HepG2 (cell line): ENCODE measurements at regions not wholly inside any gene's neighbourhood (a gene's known extent, or its start where the extent isn't known, plus 50 kb on each side); places are given as distances from the start of the nearest gene placed in this dataset.
A peak's percentile ranks its signal among the peaks of the same experiment; 100 is the strongest.

Source experiments
- ATAC-seq: fragments of 200-7000 bp; cut with Tn5 transposase; 3 replicates; pipeline ENCODE4 v1.9.1; 2020; ENCODE audit warnings: mild to moderate bottlenecking, moderate library complexity
- BruUV-seq: library from RNA; stranded (reverse); fragments of 400-500 nt; replicated peaks from 2 replicates; lab custom pipeline; 2021; lab: Mats Ljungman, UMichigan
- CTCF ChIA-PET: fragments of 300-600 bp; formaldehyde crosslinking; extraction: SDS; loops from one replicate; lab custom pipeline; 2021; ENCODE audit warnings: low total read pairs, inconsistent platforms, low intra/inter-chr PET ratio; lab: Yijun Ruan, JAX
- POLR2A ChIA-PET: fragments of 350-600 bp; sonication (Branson Sonifier 250); formaldehyde crosslinking; loops from one replicate; lab custom pipeline; 2020; ENCODE audit warnings: antibody characterized with exemption, inconsistent platforms; lab: Yijun Ruan, JAX
- DNase-seq: peaks from one replicate; pipeline ENCODE4 v3.0.0-alpha.2; 2015; ENCODE audit warnings: low spot score
- FAIRE-seq: peaks from 3 replicates; lab custom pipeline; 2011; peaks lifted over from hg19 to GRCh38; lab: Jason Lieb, UNC
- H2AFZ ChIP-seq: one replicate; pipeline ENCODE4 v1.6.1; 2011; ENCODE audit warnings: low read length, inconsistent platforms
- H3K27ac ChIP-seq: fragments of 300-600 bp; 3 replicates; pipeline ENCODE4 v1.8.0; 2011; ENCODE audit warnings: mixed run types, mild to moderate bottlenecking, mixed read lengths, low read length, inconsistent platforms; ENCODE audit not compliant: insufficient read depth; ENCODE audit errors: extremely low read length
- H3K27me3 ChIP-seq, 2 experiments: fragments of 200-600 bp in 1 of 2; 2 replicates in 1 of 2; 3 replicates in 1 of 2; pipeline versions ENCODE4 v1.6.0 to v1.8.0; 2011; ENCODE audit warnings: low read length in 2 of 2, mild to moderate bottlenecking in 2 of 2, moderate library complexity in 2 of 2, inconsistent platforms in 1 of 2; ENCODE audit not compliant: insufficient read depth in 2 of 2, control insufficient read depth in 1 of 2
- H3K36me3 ChIP-seq, 2 experiments: fragments of 200-600 bp in 1 of 2; replicated peaks in 1 of 2; 2 replicates in 1 of 2; 3 replicates in 1 of 2; pipeline versions ENCODE4 v1.5.1 to v1.8.0; 2011; ENCODE audit warnings: low read length in 2 of 2, inconsistent platforms in 1 of 2; ENCODE audit not compliant: insufficient read depth in 2 of 2, control insufficient read depth in 1 of 2
- H3K4me1 ChIP-seq: 2 replicates; pipeline ENCODE4 v1.5.1; 2012; ENCODE audit warnings: low read length, inconsistent platforms; ENCODE audit not compliant: insufficient read depth
- H3K4me2 ChIP-seq: 2 replicates; pipeline ENCODE4 v1.6.0; 2011; ENCODE audit warnings: low read depth, low read length, inconsistent platforms
- H3K4me3 ChIP-seq, 3 experiments: fragments of 200-600 bp in 1 of 3; sonication (generic), shearing (Covaris generic) in 1 of 3; replicated peaks in 1 of 3; 2 replicates each; pipeline ENCODE4 v1.5.1; 2011 to 2016; ENCODE audit warnings: low read length in 3 of 3, inconsistent platforms in 2 of 3, low read depth in 2 of 3, mild to moderate bottlenecking in 2 of 3, control low read depth in 1 of 3, mixed read lengths in 1 of 3; ENCODE audit not compliant: insufficient read depth in 1 of 3
- H3K79me2 ChIP-seq: one replicate; pipeline ENCODE4 v1.6.1; 2011; ENCODE audit warnings: low read length, inconsistent platforms; ENCODE audit not compliant: insufficient read depth
- H3K9ac ChIP-seq: 2 replicates; pipeline ENCODE4 v1.6.0; 2011; ENCODE audit warnings: mild to moderate bottlenecking, low read depth, low read length, inconsistent platforms; ENCODE audit not compliant: insufficient read depth
- H3K9me3 ChIP-seq: 2 replicates; pipeline ENCODE4 v1.5.1; 2012; ENCODE audit warnings: mild to moderate bottlenecking, low read length
- H4K20me1 ChIP-seq: 2 replicates; pipeline ENCODE4 v1.6.0; 2011; ENCODE audit warnings: inconsistent platforms, mild to moderate bottlenecking, low read length, moderate library complexity; ENCODE audit not compliant: insufficient read depth
- MAFK ChIP-seq, 2 experiments: IDR thresholded peaks in 1 of 2; conservative IDR thresholded peaks in 1 of 2; 2 replicates each; pipeline ENCODE4 v1.6.1; 2011; ENCODE audit warnings: improper control_type of control experiment in 2 of 2, low read length in 2 of 2
- ZNF34 ChIP-seq: sonication (generic); formaldehyde crosslinking; IDR thresholded peaks from 2 replicates; pipeline ENCODE4 v1.4.0; 2020; ENCODE audit warnings: mild to moderate bottlenecking, missing genetic modification reagents, borderline replicate concordance
- WGBS: methylation state at CpG from one replicate; pipeline ENCODE4 v1.1.6; 2017; ENCODE audit warnings: low lambda C conversion rate; 5-methylcytosine and 5-hydroxymethylcytosine counted together
- in situ Hi-C: cut with HindIII; loops from 2 replicates; pipeline ENCODE4 v1.10.0; 2017; ENCODE audit warnings: low pct_unique_long_range_greater_than_20kb; ENCODE audit not compliant: extremely low pct_ligation_motif_present
- intact Hi-C: fragments of 100-400 bp; cut with micrococcal nuclease; formaldehyde crosslinking; loops from one replicate; pipeline ENCODE4 v1.10.0; 2022; ENCODE audit not compliant: unreplicated experiment
- TF ChIP-seq, protein P1 (sequence below): IDR thresholded peaks from 2 replicates; pipeline ENCODE4 v1.6.1; 2018; ENCODE audit warnings: missing genetic modification reagents
- TF ChIP-seq, protein P2 (sequence below): sonication (generic); formaldehyde crosslinking; IDR thresholded peaks from 2 replicates; pipeline ENCODE4 v1.4.0; 2020; ENCODE audit warnings: mild to moderate bottlenecking, low read depth, missing genetic modification reagents

DNA sequence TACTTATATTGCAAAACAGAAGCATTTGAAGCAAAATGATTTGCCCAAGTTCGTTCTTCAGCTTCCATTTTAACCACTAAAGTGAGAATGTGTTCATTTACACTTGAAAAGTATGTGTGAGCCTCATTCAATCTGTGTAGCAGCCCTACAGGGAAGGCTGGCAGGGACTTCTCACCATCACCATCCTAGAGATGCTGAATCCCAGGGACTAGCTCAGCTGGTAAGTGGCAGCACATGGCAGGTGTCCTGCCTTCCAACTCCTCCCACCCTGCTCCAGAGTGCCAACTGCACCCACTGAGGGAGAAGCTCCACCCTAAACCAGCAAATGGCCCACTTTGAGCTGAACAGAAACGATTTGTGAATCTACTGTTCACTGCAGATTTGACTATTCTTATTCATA lies 91.5 kb downstream of the EN1 start:
- H3K9me3 ChIP-seq, result no peaks in the 10 kb centered on the region
- intact Hi-C loops, result no loop called here
- no TSS peak for BruUV-seq
- FAIRE-seq (no peak), ATAC-seq (no peak), DNase-seq (no peak)
- no peaks in the 10 kb centered on the region for H3K79me2 ChIP-seq
- no peaks in the 10 kb centered on the region for H3K4me1 ChIP-seq
- in situ Hi-C loops, result no loop called here
- TF ChIP-seq, protein P1, sequence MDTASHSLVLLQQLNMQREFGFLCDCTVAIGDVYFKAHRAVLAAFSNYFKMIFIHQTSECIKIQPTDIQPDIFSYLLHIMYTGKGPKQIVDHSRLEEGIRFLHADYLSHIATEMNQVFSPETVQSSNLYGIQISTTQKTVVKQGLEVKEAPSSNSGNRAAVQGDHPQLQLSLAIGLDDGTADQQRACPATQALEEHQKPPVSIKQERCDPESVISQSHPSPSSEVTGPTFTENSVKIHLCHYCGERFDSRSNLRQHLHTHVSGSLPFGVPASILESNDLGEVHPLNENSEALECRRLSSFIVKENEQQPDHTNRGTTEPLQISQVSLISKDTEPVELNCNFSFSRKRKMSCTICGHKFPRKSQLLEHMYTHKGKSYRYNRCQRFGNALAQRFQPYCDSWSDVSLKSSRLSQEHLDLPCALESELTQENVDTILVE (CRISPR knock-in tag), result no peak
- TF ChIP-seq, protein P2, sequence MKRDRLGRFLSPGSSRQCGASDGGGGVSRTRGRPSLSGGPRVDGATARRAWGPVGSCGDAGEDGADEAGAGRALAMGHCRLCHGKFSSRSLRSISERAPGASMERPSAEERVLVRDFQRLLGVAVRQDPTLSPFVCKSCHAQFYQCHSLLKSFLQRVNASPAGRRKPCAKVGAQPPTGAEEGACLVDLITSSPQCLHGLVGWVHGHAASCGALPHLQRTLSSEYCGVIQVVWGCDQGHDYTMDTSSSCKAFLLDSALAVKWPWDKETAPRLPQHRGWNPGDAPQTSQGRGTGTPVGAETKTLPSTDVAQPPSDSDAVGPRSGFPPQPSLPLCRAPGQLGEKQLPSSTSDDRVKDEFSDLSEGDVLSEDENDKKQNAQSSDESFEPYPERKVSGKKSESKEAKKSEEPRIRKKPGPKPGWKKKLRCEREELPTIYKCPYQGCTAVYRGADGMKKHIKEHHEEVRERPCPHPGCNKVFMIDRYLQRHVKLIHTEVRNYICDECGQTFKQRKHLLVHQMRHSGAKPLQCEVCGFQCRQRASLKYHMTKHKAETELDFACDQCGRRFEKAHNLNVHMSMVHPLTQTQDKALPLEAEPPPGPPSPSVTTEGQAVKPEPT, result no peak
- no peak overlapping the region for H3K4me2 ChIP-seq
- no peaks in the 10 kb centered on the region for H3K36me3 ChIP-seq
- WGBS, result 0% methylated on average over 2 of the region's 2 CpGs
- no peak overlapping the region for H3K27ac ChIP-seq
- no peaks in the 10 kb centered on the region for H4K20me1 ChIP-seq
- POLR2A ChIA-PET, result no interaction called here
- H2AFZ ChIP-seq, result no peak overlapping the region
- H3K9ac ChIP-seq, result no peak overlapping the region
- no peak overlapping the region for H3K4me3 ChIP-seq
- peaks cover 0 to 14% of the 10 kb centered on the region in 2 experiments; a peak in 3 of 5 replicates for H3K27me3 ChIP-seq
- CTCF ChIA-PET, result no interaction called here

DNA sequence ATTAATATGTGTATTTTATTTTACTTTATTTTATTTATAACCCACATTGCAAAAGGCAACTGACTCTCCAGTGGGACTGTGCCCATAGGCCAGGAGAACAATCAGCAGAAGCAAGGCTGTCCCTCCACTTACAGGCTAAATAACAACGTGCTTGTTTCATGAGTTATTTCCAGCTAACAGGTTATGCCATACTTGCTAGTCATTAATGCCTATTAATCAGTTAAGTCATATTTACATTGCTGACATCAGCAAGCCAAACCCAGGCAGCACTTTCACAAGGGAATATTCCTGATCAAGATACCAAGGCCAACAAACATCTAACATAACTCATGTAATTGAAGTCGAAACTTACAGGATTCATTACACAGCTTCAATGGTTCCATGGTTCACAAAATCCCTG lies 92.1 kb downstream of the EN1 start:
- no peak for FAIRE-seq
- Histone ChIP-seq H2AFZ (no peak overlapping the region), H3K4me2 (no peak overlapping the region), H3K9me3 (no peaks in the 10 kb centered on the region), H3K79me2 (no peaks in the 10 kb centered on the region), H4K20me1 (no peaks in the 10 kb centered on the region), H3K27me3 (peaks cover 0 to 14% of the 10 kb centered on the region in 2 experiments; a peak in 3 of 5 replicates), H3K9ac (no peak overlapping the region), H3K4me3 (no peak overlapping the region), H3K4me1 (no peaks in the 10 kb centered on the region), H3K36me3 (no peaks in the 10 kb centered on the region), H3K27ac (no peak overlapping the region)
- ChIA-PET CTCF (no interaction called here), POLR2A (no interaction called here)
- in situ Hi-C loops, result no loop called here
- intact Hi-C loops, result no loop called here
- ATAC-seq, result no peak
- no peak for DNase-seq
- BruUV-seq, result no TSS peak
- 0% methylated on average over 2 of the region's 2 CpGs for WGBS
- TF ChIP-seq ZNF34 (CRISPR knock-in tag) (no peak), MAFK (conservative IDR thresholded peaks at IDR 0.05 in 1 of 2, IDR thresholded peaks at IDR 0.05 in 1 of 2; ENCODE audit: low read length in 2 of 2) (peak in 1 of 2 experiments; percentile 46; a peak in 2 of 4 replicates)
